ENCODE measurements at regions not wholly inside any gene's neighbourhood (a gene's known extent, or its start where the extent isn't known, plus 50 kb on each side); places are given as distances from the start of the nearest gene placed in this dataset.
"Not testable (repeated sequence)": the region's sequence is repeated elsewhere in the genome, so short reads cannot be mapped to it uniquely, and the experiment has no call there.

GRCh38 chr10:117797296-117797695, 249.4 kb downstream of the RAB11FIP2 start:
- no peak for DNase-seq

GRCh38 chr10:117801691-117802090, 245.1 kb downstream of the RAB11FIP2 start:
- DNase-seq, result no peak

GRCh38 chr10:117804470-117805011, 242.2 kb downstream of the RAB11FIP2 start:
- DNase-seq, result no peak

- no peak for DNase-seq
These were observed 241.6 kb downstream of the RAB11FIP2 start for GRCh38 chr10:117805139-117805538.

- DNase-seq, result no peak
These were observed 239.3 kb downstream of the RAB11FIP2 start for GRCh38 chr10:117807441-117807840.

- DNase-seq, result not testable (repeated sequence)
These were observed 230.9 kb downstream of the RAB11FIP2 start for GRCh38 chr10:117815816-117816215.

GRCh38 chr10:117817116-117817515, 229.6 kb downstream of the RAB11FIP2 start:
- no peak for DNase-seq

GRCh38 chr10:117818721-117819120, 228.0 kb downstream of the RAB11FIP2 start:
- no peak for DNase-seq

- DNase-seq, result no peak
These were observed 227.4 kb downstream of the RAB11FIP2 start for GRCh38 chr10:117819304-117819703.

GRCh38 chr10:117823980-117824379, 222.8 kb downstream of the RAB11FIP2 start:
- DNase-seq, result no peak

GRCh38 chr10:117830205-117830604, 216.5 kb downstream of the RAB11FIP2 start:
- DNase-seq, result no peak

GRCh38 chr10:117830787-117831212, 215.9 kb downstream of the RAB11FIP2 start:
- peak; percentile 22 for DNase-seq

GRCh38 chr10:117838500-117839498, 207.9 kb downstream of the RAB11FIP2 start:
- DNase-seq, result not testable (repeated sequence)

- DNase-seq, result not testable (repeated sequence)
These were observed 190.3 kb downstream of the RAB11FIP2 start for GRCh38 chr10:117856426-117856825.

- no peak for DNase-seq
These were observed 186.6 kb downstream of the RAB11FIP2 start for GRCh38 chr10:117860135-117860534.

GRCh38 chr10:117860823-117861222, 185.9 kb downstream of the RAB11FIP2 start:
- no peak for DNase-seq

GRCh38 chr10:117861329-117861728, 185.4 kb downstream of the RAB11FIP2 start:
- DNase-seq, result no peak

- DNase-seq, result no peak
These were observed 183.0 kb downstream of the RAB11FIP2 start for GRCh38 chr10:117863771-117864170.

- DNase-seq, result no peak
These were observed 180.8 kb downstream of the RAB11FIP2 start for GRCh38 chr10:117865945-117866344.

- no peak for DNase-seq
These were observed 178.6 kb downstream of the RAB11FIP2 start for GRCh38 chr10:117868151-117868550.

- no peak for DNase-seq
These were observed 170.9 kb downstream of the RAB11FIP2 start for GRCh38 chr10:117875793-117876192.

GRCh38 chr10:117876210-117876609, 170.5 kb downstream of the RAB11FIP2 start:
- DNase-seq, result no peak

- DNase-seq, result no peak
These were observed 168.1 kb downstream of the RAB11FIP2 start for GRCh38 chr10:117878626-117879025.

GRCh38 chr10:117884093-117884492, 162.6 kb downstream of the RAB11FIP2 start:
- DNase-seq, result no peak

All from NCI-H1417 treated with DMSO at 0.1 percent for 48 hours (cell line).